Colonic mucosa (tissue), 4 donors: ENCODE measurements at regions not wholly inside any gene's neighbourhood (a gene's known extent, or its start where the extent isn't known, plus 50 kb on each side); places are given as distances from the start of the nearest gene placed in this dataset.
"Not testable (repeated sequence)": the region's sequence is repeated elsewhere in the genome, so short reads cannot be mapped to it uniquely, and the experiment has no call there.

Experiments
- DNase-seq: peaks from one replicate; pipeline ENCODE4 v3.0.0-alpha.2; 2020
- H3K27ac ChIP-seq: fragments of 200-600 bp; one replicate; pipeline ENCODE4 v1.8.0; 2021
- H3K27me3 ChIP-seq: fragments of 200-600 bp; one replicate; pipeline ENCODE4 v1.8.0; 2021
- H3K36me3 ChIP-seq: fragments of 200-600 bp; one replicate; pipeline ENCODE4 v1.8.0; 2021
- H3K4me1 ChIP-seq: fragments of 200-600 bp; one replicate; pipeline ENCODE4 v1.8.0; 2021; ENCODE audit warnings: mild to moderate bottlenecking
- H3K4me3 ChIP-seq: fragments of 200-600 bp; one replicate; pipeline ENCODE4 v1.8.0; 2021
- H3K9ac ChIP-seq, 2 donors: one replicate each; pipeline ENCODE4 v1.7.0; 2013; ENCODE audit warnings: control low read depth in 2 of 2, low read depth in 2 of 2, low read length in 2 of 2
- H3K9me3 ChIP-seq: fragments of 200-600 bp; one replicate; pipeline ENCODE4 v1.8.0; 2021
- intact Hi-C: fragments of 100-400 bp; cut with DNase I; formaldehyde crosslinking; loops from one replicate; pipeline ENCODE4 v1.14.1; 2022
- TF ChIP-seq, protein P1 (sequence below): fragments of 200-600 bp; IDR thresholded peaks from one replicate; pipeline ENCODE4 v1.8.0; 2022; ENCODE audit warnings: antibody characterized with exemption, mild to moderate bottlenecking
- donor health status: healthy.
- donor health status: DM: no; HTN: no; CAD: no.
- donor health status: DM: no; HTN: no; CAD: no.

DNA sequence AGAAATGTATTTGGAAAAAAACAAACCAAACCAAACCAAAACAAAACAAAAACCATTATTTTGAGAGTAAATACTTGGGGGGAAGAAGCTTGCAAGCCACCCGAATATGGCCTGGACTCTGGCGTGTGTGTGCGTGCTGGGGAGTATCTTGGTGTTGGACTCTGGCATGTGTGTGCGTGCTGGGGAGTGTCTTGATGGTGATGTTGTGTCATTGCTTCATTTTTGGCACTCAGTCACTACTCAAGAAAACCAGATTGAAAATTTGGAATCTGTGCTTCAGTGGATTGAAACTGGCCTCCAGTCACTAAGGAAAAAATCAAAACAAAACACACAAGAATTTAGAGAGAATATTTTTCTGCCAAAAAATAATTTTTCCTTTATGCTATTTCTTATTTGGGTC, 76.1 kb downstream of the ARRDC3 start:
- no peaks in the 10 kb centered on the region for H3K4me1 ChIP-seq
- TF ChIP-seq, protein P1, sequence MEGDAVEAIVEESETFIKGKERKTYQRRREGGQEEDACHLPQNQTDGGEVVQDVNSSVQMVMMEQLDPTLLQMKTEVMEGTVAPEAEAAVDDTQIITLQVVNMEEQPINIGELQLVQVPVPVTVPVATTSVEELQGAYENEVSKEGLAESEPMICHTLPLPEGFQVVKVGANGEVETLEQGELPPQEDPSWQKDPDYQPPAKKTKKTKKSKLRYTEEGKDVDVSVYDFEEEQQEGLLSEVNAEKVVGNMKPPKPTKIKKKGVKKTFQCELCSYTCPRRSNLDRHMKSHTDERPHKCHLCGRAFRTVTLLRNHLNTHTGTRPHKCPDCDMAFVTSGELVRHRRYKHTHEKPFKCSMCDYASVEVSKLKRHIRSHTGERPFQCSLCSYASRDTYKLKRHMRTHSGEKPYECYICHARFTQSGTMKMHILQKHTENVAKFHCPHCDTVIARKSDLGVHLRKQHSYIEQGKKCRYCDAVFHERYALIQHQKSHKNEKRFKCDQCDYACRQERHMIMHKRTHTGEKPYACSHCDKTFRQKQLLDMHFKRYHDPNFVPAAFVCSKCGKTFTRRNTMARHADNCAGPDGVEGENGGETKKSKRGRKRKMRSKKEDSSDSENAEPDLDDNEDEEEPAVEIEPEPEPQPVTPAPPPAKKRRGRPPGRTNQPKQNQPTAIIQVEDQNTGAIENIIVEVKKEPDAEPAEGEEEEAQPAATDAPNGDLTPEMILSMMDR, result no peak
- no peaks in the 10 kb centered on the region for H3K36me3 ChIP-seq
- no peak overlapping the region for H3K9ac ChIP-seq
- H3K27me3 ChIP-seq, result no peaks in the 10 kb centered on the region
- intact Hi-C loops, result no loop called here
- no peak overlapping the region for H3K4me3 ChIP-seq
- DNase-seq, result no peak
- no peak overlapping the region for H3K27ac ChIP-seq
- H3K9me3 ChIP-seq, result no peaks in the 10 kb centered on the region

DNA sequence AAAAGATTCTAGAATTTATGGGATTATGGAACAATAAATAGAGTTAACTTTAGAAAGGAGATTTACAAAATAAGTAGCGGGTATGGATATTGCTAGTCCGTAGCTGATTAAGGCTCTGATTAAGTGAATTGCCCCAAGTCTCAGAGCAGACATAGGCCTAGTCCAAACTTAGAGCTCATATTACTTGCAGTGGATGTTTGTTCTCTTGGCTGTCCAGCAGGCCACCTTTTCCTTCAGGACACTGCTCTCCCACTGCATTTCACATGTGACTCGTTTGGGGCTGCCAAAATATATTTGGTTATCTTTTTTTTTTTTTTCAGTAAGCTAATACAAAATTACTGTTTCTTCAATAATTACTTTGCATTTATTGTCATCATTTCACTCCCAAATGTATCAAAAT, 76.6 kb downstream of the ARRDC3 start:
- TF ChIP-seq, protein P1, result no peak
- no peaks in the 10 kb centered on the region for H3K4me1 ChIP-seq

DNA sequence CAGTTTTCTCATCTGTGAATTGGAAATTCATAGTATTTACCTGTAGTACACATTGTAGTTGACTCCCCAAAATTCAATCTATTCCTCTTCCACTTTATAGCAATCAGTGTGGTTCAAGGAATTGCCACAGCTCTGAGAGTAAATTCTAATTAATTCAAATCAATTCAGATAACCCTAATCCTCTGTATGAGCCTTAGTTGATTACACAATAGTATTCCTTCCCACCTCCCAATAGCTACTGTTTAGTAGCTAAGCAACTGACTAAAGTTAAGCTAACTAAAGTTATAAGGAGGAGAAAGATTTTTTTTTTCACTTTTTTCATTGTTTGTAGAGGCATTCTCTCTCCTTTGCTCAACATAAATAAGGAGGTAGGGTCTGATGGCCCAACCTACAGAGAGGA, 77.5 kb downstream of the ARRDC3 start:
- intact Hi-C loops, result no loop called here
- no peak for DNase-seq
- TF ChIP-seq, protein P1, result no peak
- no peaks in the 10 kb centered on the region for H3K4me1 ChIP-seq
- no peak overlapping the region for H3K4me3 ChIP-seq
- no peak overlapping the region for H3K9ac ChIP-seq
- H3K36me3 ChIP-seq, result no peaks in the 10 kb centered on the region
- no peak overlapping the region for H3K27ac ChIP-seq
- H3K9me3 ChIP-seq, result no peaks in the 10 kb centered on the region
- H3K27me3 ChIP-seq, result no peaks in the 10 kb centered on the region

More for the DNA sequence above, 76.6 kb downstream of the ARRDC3 start:
- no peak for DNase-seq
- no peaks in the 10 kb centered on the region for H3K27me3 ChIP-seq
- no peaks in the 10 kb centered on the region for H3K9me3 ChIP-seq
- H3K27ac ChIP-seq, result no peak overlapping the region
- no peak overlapping the region for H3K4me3 ChIP-seq
- intact Hi-C loops, result no loop called here
- H3K36me3 ChIP-seq, result no peaks in the 10 kb centered on the region
- H3K9ac ChIP-seq, result no peak overlapping the region

DNA sequence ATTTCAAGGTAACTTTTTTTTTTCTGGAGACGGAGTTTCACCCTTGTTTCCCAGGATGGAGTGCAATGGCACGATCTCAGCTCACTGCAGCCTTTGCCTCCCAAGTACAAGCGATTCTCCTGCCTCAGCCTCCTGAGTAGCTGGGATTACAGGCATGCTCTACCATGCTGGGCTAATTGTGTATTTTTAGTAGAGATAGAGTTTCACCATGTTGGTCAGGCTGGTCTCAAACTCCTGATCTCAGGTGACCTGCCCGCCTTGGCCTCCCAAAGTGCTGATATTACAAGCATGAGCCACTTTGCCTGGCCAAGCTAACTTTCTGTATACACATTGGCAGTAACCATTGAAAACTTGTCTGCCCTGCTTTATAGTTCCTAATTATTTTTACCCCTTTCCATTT, 79.1 kb downstream of the ARRDC3 start:
- DNase-seq, H3K4me1 ChIP-seq, H3K9ac ChIP-seq, H3K27me3 ChIP-seq, H3K9me3 ChIP-seq, H3K27ac ChIP-seq, H3K36me3 ChIP-seq, intact Hi-C loops, H3K4me3 ChIP-seq: not testable (repeated sequence)

DNA sequence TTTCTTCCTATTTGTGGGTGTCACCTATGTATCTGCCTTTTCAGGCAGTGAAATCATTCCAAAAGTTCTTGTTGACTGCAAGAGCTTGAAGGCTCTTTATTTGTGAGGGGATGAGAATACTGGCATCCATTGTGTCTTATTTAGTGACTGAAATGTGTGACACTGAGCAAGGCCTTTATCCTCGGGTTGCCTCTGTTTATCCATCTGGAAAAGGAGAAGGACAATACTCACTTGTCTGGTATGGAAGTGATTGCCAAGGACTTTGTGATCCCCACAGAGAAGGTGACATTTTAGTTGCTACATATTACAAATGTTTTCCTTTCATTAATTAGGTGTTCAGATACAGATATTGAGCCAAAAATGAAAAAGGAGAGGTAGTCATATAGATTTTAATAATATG, 80.2 kb downstream of the ARRDC3 start:
- no peaks in the 10 kb centered on the region for H3K27me3 ChIP-seq
- no peak overlapping the region for H3K4me3 ChIP-seq
- no peaks in the 10 kb centered on the region for H3K9me3 ChIP-seq
- TF ChIP-seq, protein P1, result no peak
- no peaks in the 10 kb centered on the region for H3K4me1 ChIP-seq
- no peak overlapping the region for H3K27ac ChIP-seq
- intact Hi-C loops, result no loop called here
- no peak overlapping the region for H3K9ac ChIP-seq
- no peaks in the 10 kb centered on the region for H3K36me3 ChIP-seq
- no peak for DNase-seq

DNA sequence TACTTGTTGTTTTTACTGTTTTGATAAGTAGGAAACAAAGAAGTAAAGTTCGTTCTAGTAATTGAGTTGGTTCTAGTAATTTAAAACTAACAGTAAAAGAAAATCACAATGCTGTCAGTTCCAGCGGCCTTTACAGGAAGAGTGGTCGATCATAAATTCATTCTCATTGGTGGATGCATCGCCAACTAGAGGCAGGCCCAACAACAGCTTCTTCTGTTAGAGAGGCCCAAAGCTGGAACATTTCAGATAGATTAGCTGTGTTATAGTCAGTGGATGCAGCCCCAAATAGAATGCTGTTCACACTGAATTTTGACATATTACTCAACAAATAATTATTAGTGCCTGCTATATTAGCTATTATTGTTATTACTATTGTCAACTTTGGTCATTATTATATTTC, 80.8 kb downstream of the ARRDC3 start:
- no peak overlapping the region for H3K27ac ChIP-seq
- TF ChIP-seq, protein P1, result no peak
- no peak for DNase-seq

More for the DNA sequence above, 80.8 kb downstream of the ARRDC3 start:
- no peaks in the 10 kb centered on the region for H3K9me3 ChIP-seq
- no peak overlapping the region for H3K9ac ChIP-seq
- H3K36me3 ChIP-seq, result no peaks in the 10 kb centered on the region
- no peak overlapping the region for H3K4me3 ChIP-seq
- H3K4me1 ChIP-seq, result no peaks in the 10 kb centered on the region
- intact Hi-C loops, result no loop called here
- H3K27me3 ChIP-seq, result no peaks in the 10 kb centered on the region
